HCT116 (cell line): ENCODE measurements at regions not wholly inside any gene's neighbourhood (a gene's known extent, or its start where the extent isn't known, plus 50 kb on each side); places are given as distances from the start of the nearest gene placed in this dataset.

Source experiments
- ATAC-seq: fragments of 200-7000 bp; cut with Tn5 transposase; 2 replicates; pipeline ENCODE4 v1.9.1; 2020; ENCODE audit warnings: mild to moderate bottlenecking, moderate library complexity
- BruUV-seq: library from RNA; stranded (reverse); fragments of 400-500 nt; replicated peaks from 2 replicates; lab custom pipeline; 2021; lab: Mats Ljungman, UMichigan
- CTCF ChIA-PET: fragments of 300-600 bp; sonication (Branson Sonifier 250); formaldehyde crosslinking; loops from one replicate; lab custom pipeline; 2021; ENCODE audit warnings: antibody characterized with exemption; lab: Charles Lee
- POLR2A ChIA-PET: fragments of 300-600, 350-600 bp; sonication (Branson Sonifier 250); formaldehyde crosslinking; loops from one replicate; lab custom pipeline; 2021; ENCODE audit warnings: antibody characterized with exemption; lab: Charles Lee
- RAD21 ChIA-PET, 2 experiments: fragments of 300-600 bp; sonication (Branson Sonifier 250); formaldehyde crosslinking; loops; one replicate each; lab custom pipeline; 2023; ENCODE audit warnings: low total read pairs in 2 of 2; ENCODE audit not compliant: uncharacterized antibody in 2 of 2, unreplicated experiment in 2 of 2, low non-redundant PET in 1 of 2; lab: Charles Lee
- DNase-seq: peaks from one replicate; pipeline ENCODE4 v3.0.0-alpha.2; 2010; ENCODE audit warnings: low read depth, low spot score
- H2AFZ ChIP-seq: fragments of 200-600 bp; shearing (Covaris generic), sonication (generic); 2 replicates; pipeline ENCODE4 v1.6.1; 2017; ENCODE audit warnings: low read depth, mixed run types, mixed read lengths, antibody characterized with exemption, low read length; ENCODE audit not compliant: poor library complexity, severe bottlenecking
- H3K27ac ChIP-seq: 2 replicates; pipeline ENCODE4 v1.5.1; 2012; ENCODE audit warnings: low read depth, low read length
- H3K27me3 ChIP-seq: fragments of 200-600 bp; sonication (generic); 2 replicates; pipeline ENCODE4 v1.6.1; 2016; ENCODE audit warnings: mixed run types, low read length, mixed read lengths; ENCODE audit not compliant: insufficient read depth
- H3K36me3 ChIP-seq, 2 experiments: fragments of 200-500 bp in 1 of 2; fragments of 200-600 bp in 1 of 2; sonication (Bioruptor generic) in 1 of 2; sonication (generic) in 1 of 2; 2 replicates each; pipeline versions ENCODE4 v1.5.1 to v1.6.1; 2014 to 2016; ENCODE audit warnings: low read length in 2 of 2, inconsistent platforms in 1 of 2, mixed read lengths in 1 of 2, mixed run types in 1 of 2; ENCODE audit not compliant: insufficient read depth in 2 of 2, control insufficient read depth in 1 of 2
- H3K4me1 ChIP-seq, 2 experiments: fragments of 200-600 bp in 1 of 2; sonication (generic) in 1 of 2; 2 replicates each; pipeline versions ENCODE4 v1.5.1 to v1.6.1; 2012 to 2017; ENCODE audit warnings: low read length in 2 of 2, inconsistent platforms in 1 of 2, mild to moderate bottlenecking in 1 of 2, mixed read lengths in 1 of 2, mixed run types in 1 of 2, moderate library complexity in 1 of 2; ENCODE audit not compliant: insufficient read depth in 2 of 2, control insufficient read depth in 1 of 2
- H3K4me2 ChIP-seq: fragments of 200-600 bp; sonication (generic); 2 replicates; pipeline ENCODE4 v1.6.1; 2017; ENCODE audit warnings: mixed run types, low read length, mixed read lengths
- H3K4me3 ChIP-seq, 2 experiments: fragments of 200-600 bp in 1 of 2; sonication (generic) in 1 of 2; replicated peaks in 1 of 2; 2 replicates each; pipeline ENCODE4 v1.5.1; 2011 to 2016; ENCODE audit warnings: low read length in 2 of 2, control low read depth in 1 of 2, low read depth in 1 of 2, mild to moderate bottlenecking in 1 of 2, mixed read lengths in 1 of 2, mixed run types in 1 of 2
- H3K79me2 ChIP-seq: fragments of 200-600 bp; sonication (generic); 2 replicates; pipeline ENCODE4 v1.6.1; 2017; ENCODE audit warnings: mild to moderate bottlenecking, mixed run types, low read length, moderate library complexity, mixed read lengths; ENCODE audit not compliant: insufficient read depth
- H3K9ac ChIP-seq: fragments of 200-600 bp; sonication (generic); 2 replicates; pipeline ENCODE4 v1.6.1; 2016; ENCODE audit warnings: low read length, mixed read lengths
- H3K9me2 ChIP-seq: fragments of 200-600 bp; sonication (generic), shearing (Covaris generic); 2 replicates; pipeline ENCODE4 v1.6.1; 2017; ENCODE audit warnings: mixed run types, mild to moderate bottlenecking, moderate library complexity; ENCODE audit not compliant: insufficient read depth
- H3K9me3 ChIP-seq, 2 experiments: fragments of 200-500 bp in 1 of 2; fragments of 200-600 bp in 1 of 2; sonication (Bioruptor generic) in 1 of 2; sonication (generic) in 1 of 2; 2 replicates each; pipeline ENCODE4 v1.6.1; 2014 to 2017; ENCODE audit warnings: low read length in 2 of 2, mixed read lengths in 2 of 2, inconsistent platforms in 1 of 2, low read depth in 1 of 2, mild to moderate bottlenecking in 1 of 2, mixed run types in 1 of 2, moderate library complexity in 1 of 2; ENCODE audit not compliant: control insufficient read depth in 1 of 2, insufficient read depth in 1 of 2
- H4K20me1 ChIP-seq: fragments of 200-600 bp; sonication (generic), shearing (Covaris generic); 2 replicates; pipeline ENCODE4 v1.6.1; 2017; ENCODE audit warnings: mixed run types, mild to moderate bottlenecking, moderate library complexity; ENCODE audit not compliant: insufficient read depth
- ELF1 ChIP-seq: IDR thresholded peaks from 2 replicates; pipeline ENCODE4 v1.6.1; 2012; ENCODE audit warnings: low read depth, borderline replicate concordance
- JUND ChIP-seq: IDR thresholded peaks from 2 replicates; pipeline ENCODE4 v1.6.1; 2012
- SIN3A ChIP-seq: IDR thresholded peaks from 2 replicates; pipeline ENCODE4 v1.6.1; 2012; ENCODE audit warnings: low read depth
- YY1 ChIP-seq: IDR thresholded peaks from 2 replicates; pipeline ENCODE4 v1.6.1; 2011; ENCODE audit warnings: low read length, low read depth, moderate library complexity, mild to moderate bottlenecking; ENCODE audit not compliant: insufficient replicate concordance; ENCODE audit errors: extremely low read depth
- intact Hi-C: fragments of 100-400 bp; cut with micrococcal nuclease; formaldehyde crosslinking; loops from 2 replicates; pipeline ENCODE4 v1.10.0; 2022

DNA sequence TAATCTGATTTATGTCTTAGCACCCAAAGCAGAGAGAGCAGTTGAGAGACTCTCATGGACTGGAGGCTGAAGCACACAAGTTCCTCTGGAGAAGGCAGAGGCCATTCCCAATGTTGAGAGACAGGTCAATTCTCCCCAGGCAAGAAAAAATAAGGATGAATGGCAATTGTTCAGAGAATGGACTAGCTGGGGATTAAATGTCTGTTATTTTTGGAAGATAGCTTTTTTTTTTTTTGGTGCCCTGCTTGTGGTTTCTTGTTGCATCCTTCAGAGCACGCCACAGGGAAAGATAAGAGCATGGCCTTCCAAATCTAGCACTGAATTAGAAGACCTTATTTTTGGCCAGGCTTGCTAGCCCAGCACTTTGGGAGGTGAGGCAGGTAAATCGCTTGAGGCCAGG, 65.6 kb upstream of the ERRFI1 start:
- peak overlapping the region; percentile 54 for H3K4me2 ChIP-seq
- RAD21 ChIA-PET, result no interaction called here
- no peaks in the 10 kb centered on the region for H3K9me3 ChIP-seq
- H3K27me3 ChIP-seq, result no peaks in the 10 kb centered on the region
- no peaks in the 10 kb centered on the region for H3K9me2 ChIP-seq
- H3K36me3 ChIP-seq, result no peaks in the 10 kb centered on the region
- no peak overlapping the region for H3K4me3 ChIP-seq
- intact Hi-C loops, result loop anchor here (10.0 kb wide), 1 partner anchor 223 kb away; the partner anchor contains the start of gene SLC45A1
- no peaks in the 10 kb centered on the region for H4K20me1 ChIP-seq
- H3K4me1 ChIP-seq, result peaks cover 98 to 100% of the 10 kb centered on the region in 2 experiments
- DNase-seq (no peak), ATAC-seq (no peak)
- CTCF ChIA-PET, result no interaction called here
- peaks cover 18% of the 10 kb centered on the region; the same call in 1 of the 2 replicates for H3K79me2 ChIP-seq
- TF ChIP-seq ELF1, result no peak
- TF ChIP-seq SIN3A, result no peak
- peak overlapping the region; percentile 97 for H3K27ac ChIP-seq
- POLR2A ChIA-PET, result interaction anchor here (1.0 kb wide), 2 partner anchors 8 to 91 kb away, joined by 3 to 4 read pairs; no protein-coding TSS in a partner anchor
- no TSS peak for BruUV-seq
- no peak overlapping the region for H2AFZ ChIP-seq
- peak overlapping the region; percentile 63 for H3K9ac ChIP-seq

GRCh38 chr1:8090241-8090702, 64.2 kb upstream of the ERRFI1 start:
- ChIA-PET CTCF (interaction anchor here (1.0 to 1.2 kb wide), 2 partner anchors 17 to 259 kb away, joined by 3 read pairs; no protein-coding TSS in a partner anchor), RAD21 (no interaction called here), POLR2A (interaction anchor here (1.0 to 4.5 kb wide), 10 partner anchors 13 to 92 kb away, joined by 3 to 38 read pairs (median 4); no protein-coding TSS in a partner anchor)
- ATAC-seq (peak; percentile 59), DNase-seq (no peak)
- Histone ChIP-seq H3K4me3 (no peak overlapping the region), H3K9me3 (no peaks in the 10 kb centered on the region), H2AFZ (no peak overlapping the region), H4K20me1 (no peaks in the 10 kb centered on the region), H3K27ac (peak overlapping the region; percentile 97), H3K79me2 (peaks cover 18% of the 10 kb centered on the region; the same call in 1 of the 2 replicates), H3K27me3 (no peaks in the 10 kb centered on the region), H3K4me2 (peak overlapping the region; percentile 54), H3K4me1 (peaks cover 96 to 100% of the 10 kb centered on the region in 2 experiments), H3K36me3 (no peaks in the 10 kb centered on the region), H3K9ac (peak overlapping the region; percentile 63), H3K9me2 (no peaks in the 10 kb centered on the region)
- intact Hi-C loops, result loop anchor here (10.0 kb wide), 1 partner anchor 225 kb away; the partner anchor contains the start of gene SLC45A1
- BruUV-seq, result TSS peak; percentile 26
- TF ChIP-seq JUND (no peak), YY1 (peak; percentile 3), ELF1 (no peak)
